Choroid plexus epithelial cell (primary cell): ENCODE measurements at regions not wholly inside any gene's neighbourhood (a gene's known extent, or its start where the extent isn't known, plus 50 kb on each side); places are given as distances from the start of the nearest gene placed in this dataset.

Experiments used
- DNase-seq: peaks from one replicate; pipeline ENCODE4 v3.0.0-alpha.2; 2010; ENCODE audit warnings: low read depth
- H3K4me3 ChIP-seq: 2 replicates; pipeline ENCODE4 v1.5.1; 2011; ENCODE audit warnings: low read depth, mild to moderate bottlenecking, control low read depth, low read length, moderate library complexity
- CTCF ChIP-seq: conservative IDR thresholded peaks from 2 replicates; pipeline ENCODE4 v1.5.1; 2011; ENCODE audit warnings: low read depth, mild to moderate bottlenecking, control low read depth, inconsistent platforms, low read length, moderate library complexity

- DNase-seq, result no peak
- no peak overlapping the region for H3K4me3 ChIP-seq
- no peak for TF ChIP-seq CTCF
Measured at GRCh38 chr16:35532576-35532975, 2073.2 kb downstream of the TP53TG3F start.

- no peak for DNase-seq
- no peak overlapping the region for H3K4me3 ChIP-seq
- no peak for TF ChIP-seq CTCF
Measured at GRCh38 chr16:35533683-35534082, 2074.3 kb downstream of the TP53TG3F start.

- TF ChIP-seq CTCF, result no peak
- no peak for DNase-seq
- H3K4me3 ChIP-seq, result no peak overlapping the region
Measured at GRCh38 chr16:35543486-35543885, 2084.1 kb downstream of the TP53TG3F start.

GRCh38 chr16:35552763-35553162 is 2093.4 kb downstream of the TP53TG3F start:
- H3K4me3 ChIP-seq, result no peak overlapping the region
- no peak for TF ChIP-seq CTCF
- DNase-seq, result no peak

GRCh38 chr16:35557731-35558130 is 2098.3 kb downstream of the TP53TG3F start:
- no peak for TF ChIP-seq CTCF
- H3K4me3 ChIP-seq, result no peak overlapping the region
- DNase-seq, result no peak

DNA sequence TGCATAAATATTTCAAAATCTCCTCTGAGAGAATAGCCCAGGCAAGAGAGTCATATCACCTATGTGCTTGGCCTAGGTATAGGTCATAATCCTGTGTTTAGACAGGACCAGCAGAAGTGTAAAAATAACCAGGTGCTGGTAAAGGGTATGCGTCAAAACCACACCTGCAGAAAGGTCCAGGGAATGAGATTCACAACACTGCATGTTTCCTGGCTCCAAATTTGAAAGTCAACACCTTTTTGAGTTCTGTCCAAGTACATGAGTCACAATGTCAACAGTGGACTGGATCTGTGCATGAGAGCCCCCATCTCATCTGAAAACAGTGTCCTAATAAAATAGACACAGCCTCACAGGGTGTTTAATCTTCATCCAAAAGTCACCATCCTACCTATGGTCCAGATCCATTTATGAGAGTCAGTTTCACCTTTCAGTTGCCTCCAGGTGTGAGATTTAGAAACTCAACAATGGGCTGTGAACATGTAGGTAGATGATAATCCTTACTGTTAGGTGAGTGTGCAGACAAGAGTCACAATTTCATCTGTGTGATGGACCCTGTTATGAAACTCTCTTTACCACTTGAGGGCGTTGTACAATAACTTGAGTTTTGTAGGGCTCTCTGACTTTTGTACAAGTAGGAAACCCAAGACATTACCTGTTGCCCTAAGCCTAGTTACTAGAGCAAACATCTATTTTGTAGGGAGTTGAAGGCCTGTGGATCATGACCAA is 2100.7 kb downstream of the TP53TG3F start:
- DNase-seq, result no peak
- no peak for TF ChIP-seq CTCF
- no peak overlapping the region for H3K4me3 ChIP-seq

GRCh38 chr16:35560637-35560984 is 2101.2 kb downstream of the TP53TG3F start:
- H3K4me3 ChIP-seq, result no peak overlapping the region

More at GRCh38 chr16:35560637-35560984, 2101.2 kb downstream of the TP53TG3F start:
- DNase-seq, result no peak
- TF ChIP-seq CTCF, result no peak
